Prostate gland (tissue), 2 donors: ENCODE measurements at regions not wholly inside any gene's neighbourhood (a gene's known extent, or its start where the extent isn't known, plus 50 kb on each side); places are given as distances from the start of the nearest gene placed in this dataset.

Experiments
- DNase-seq: peaks from one replicate; pipeline ENCODE4 v3.0.0-alpha.2; 2019; ENCODE audit warnings: low spot score
- H3K27ac ChIP-seq, 2 donors: fragments of 200-600 bp; sonication (generic); 2 replicates each; pipeline ENCODE4 v1.5.1; 2017 to 2019
- H3K27me3 ChIP-seq: fragments of 200-600 bp; sonication (generic); replicated peaks from 2 replicates; pipeline ENCODE4 v1.5.1; 2019; ENCODE audit not compliant: insufficient read depth
- H3K36me3 ChIP-seq, 2 donors: fragments of 200-600 bp; sonication (generic); 1 replicate in 1 of 2; 2 replicates in 1 of 2; pipeline versions ENCODE4 v1.5.1 to v1.8.1; 2017 to 2019
- H3K4me1 ChIP-seq: fragments of 200-600 bp; sonication (generic); replicated peaks from 2 replicates; pipeline ENCODE4 v1.5.1; 2019
- H3K4me3 ChIP-seq, 2 donors: fragments of 200-600 bp; sonication (generic); 2 replicates each; pipeline ENCODE4 v1.5.1; 2017 to 2019
- H3K9me3 ChIP-seq: fragments of 200-600 bp; sonication (generic); 2 replicates; pipeline ENCODE4 v1.5.1; 2017
- CTCF ChIP-seq, 4 experiments: fragments of 200-600 bp in 2 of 4; fragments of 450-650 bp in 2 of 4; sonication (generic) in 2 of 4; IDR thresholded peaks; 1 replicate in 3 of 4; 2 replicates in 1 of 4; pipeline ENCODE4 v1.5.1; 2016 to 2019; ENCODE audit warnings: antibody characterized with exemption in 4 of 4, mild to moderate bottlenecking in 2 of 4, moderate library complexity in 2 of 4
- POLR2A ChIP-seq: fragments of 450-650 bp; IDR thresholded peaks from one replicate; pipeline ENCODE4 v1.6.1; 2016; ENCODE audit warnings: antibody characterized with exemption, mild to moderate bottlenecking
- POLR2AphosphoS5 ChIP-seq: sonication (generic); formaldehyde crosslinking; IDR thresholded peaks from one replicate; pipeline ENCODE4 v1.6.1; 2017; ENCODE audit warnings: antibody characterized with exemption
- WGBS: methylation state at CpG from one replicate; pipeline ENCODE4 v1.1.5; 2018; 5-methylcytosine and 5-hydroxymethylcytosine counted together
- intact Hi-C: fragments of 100-400 bp; cut with DNase I; formaldehyde crosslinking; loops from one replicate; pipeline ENCODE4 v1.14.2; 2022

- intact Hi-C loops, result loop anchor here (10.0 kb wide), 1 partner anchor 285 kb away; no protein-coding TSS in a partner anchor
- WGBS, result 35% methylated on average over 8 of the region's 8 CpGs
- Histone ChIP-seq H3K27ac (no peak overlapping the region), H3K4me3 (no peak overlapping the region), H3K9me3 (no peaks in the 10 kb centered on the region), H3K27me3 (no peaks in the 10 kb centered on the region), H3K4me1 (no peaks in the 10 kb centered on the region), H3K36me3 (no peaks in the 10 kb centered on the region)
- no peak for DNase-seq
- no peak for TF ChIP-seq CTCF (IDR thresholded peaks at IDR 0.05)
- TF ChIP-seq POLR2AphosphoS5, result no peak
- TF ChIP-seq POLR2A, result no peak
Measured at GRCh38 chr7:3150027-3150426, 106.4 kb upstream of the CARD11 start.

- DNase-seq, result no peak
- no peak overlapping the region for H3K27ac ChIP-seq
- no peak for TF ChIP-seq CTCF (IDR thresholded peaks at IDR 0.05)
- TF ChIP-seq POLR2A, result no peak
- TF ChIP-seq POLR2AphosphoS5, result no peak
- intact Hi-C loops, result loop anchor here (10.0 kb wide), 1 partner anchor 287 kb away; no protein-coding TSS in a partner anchor
- no peaks in the 10 kb centered on the region for H3K27me3 ChIP-seq
- no peak overlapping the region for H3K4me3 ChIP-seq
- H3K9me3 ChIP-seq, result no peaks in the 10 kb centered on the region
- H3K4me1 ChIP-seq, result no peaks in the 10 kb centered on the region
- no peaks in the 10 kb centered on the region for H3K36me3 ChIP-seq
- WGBS, result 94% methylated on average over 7 of the region's 7 CpGs
Measured at GRCh38 chr7:3151784-3152183, 108.1 kb upstream of the CARD11 start.

GRCh38 chr7:3152714-3153113, 109.0 kb upstream of the CARD11 start:
- intact Hi-C loops, result loop anchor here (10.0 kb wide), 1 partner anchor 288 kb away; no protein-coding TSS in a partner anchor
- no peaks in the 10 kb centered on the region for H3K27me3 ChIP-seq
- DNase-seq, result no peak
- H3K9me3 ChIP-seq, result no peaks in the 10 kb centered on the region
- H3K4me1 ChIP-seq, result no peaks in the 10 kb centered on the region
- no peak for TF ChIP-seq CTCF (IDR thresholded peaks at IDR 0.05)
- TF ChIP-seq POLR2A, result no peak
- no peak for TF ChIP-seq POLR2AphosphoS5
- no peak overlapping the region for H3K4me3 ChIP-seq
- no peak overlapping the region for H3K27ac ChIP-seq
- WGBS, result 91% methylated on average over 7 of the region's 7 CpGs
- H3K36me3 ChIP-seq, result no peaks in the 10 kb centered on the region

- Histone ChIP-seq H3K9me3 (no peaks in the 10 kb centered on the region), H3K27me3 (no peaks in the 10 kb centered on the region), H3K4me3 (no peak overlapping the region), H3K27ac (no peak overlapping the region), H3K36me3 (no peaks in the 10 kb centered on the region), H3K4me1 (no peaks in the 10 kb centered on the region)
- intact Hi-C loops, result loop anchor here (10.0 kb wide), 1 partner anchor 288 kb away; no protein-coding TSS in a partner anchor
- WGBS, result 83% methylated on average over 6 of the region's 6 CpGs
- no peak for DNase-seq
- no peak for TF ChIP-seq CTCF (IDR thresholded peaks at IDR 0.05)
- TF ChIP-seq POLR2AphosphoS5, result no peak
- no peak for TF ChIP-seq POLR2A
Measured at GRCh38 chr7:3153118-3153517, 109.5 kb upstream of the CARD11 start.

- H3K4me1 ChIP-seq, result no peaks in the 10 kb centered on the region
- TF ChIP-seq CTCF (IDR thresholded peaks at IDR 0.05) (no peak), POLR2A (no peak), POLR2AphosphoS5 (no peak)
- intact Hi-C loops, result loop anchor here (10.0 kb wide), 1 partner anchor 290 kb away; no protein-coding TSS in a partner anchor
- no peak for DNase-seq
- no peak overlapping the region for H3K4me3 ChIP-seq
- no peaks in the 10 kb centered on the region for H3K36me3 ChIP-seq
- no peaks in the 10 kb centered on the region for H3K27me3 ChIP-seq
- WGBS, result 91% methylated on average over 5 of the region's 5 CpGs
- no peaks in the 10 kb centered on the region for H3K9me3 ChIP-seq
- H3K27ac ChIP-seq, result no peak overlapping the region
Measured at GRCh38 chr7:3154317-3154716, 110.7 kb upstream of the CARD11 start.
